A549 (cell line): ENCODE measurements at regions not wholly inside any gene's neighbourhood (a gene's known extent, or its start where the extent isn't known, plus 50 kb on each side); places are given as distances from the start of the nearest gene placed in this dataset.
"Not testable (repeated sequence)": the region's sequence is repeated elsewhere in the genome, so short reads cannot be mapped to it uniquely, and the experiment has no call there.

Experiments
- ATAC-seq, 2 experiments: fragments of 200-7000 bp in 1 of 2; fragments of >200 bp in 1 of 2; cut with Nextera tagmentation in 1 of 2; cut with Tn5 transposase in 1 of 2; 3 replicates each; pipeline versions ENCODE4 v1.8.0 to v1.9.1; 2018 to 2020; ENCODE audit warnings: mild to moderate bottlenecking in 1 of 2, moderate library complexity in 1 of 2
- CTCF ChIA-PET: fragments of 300-600 bp; sonication (Branson Sonifier 250); formaldehyde crosslinking; extraction: SDS; loops from one replicate; lab custom pipeline; 2021; ENCODE audit warnings: antibody characterized with exemption, inconsistent platforms; lab: Yijun Ruan, JAX
- POLR2A ChIA-PET: fragments of 350-600 bp; formaldehyde crosslinking; extraction: SDS; loops from one replicate; lab custom pipeline; 2021; ENCODE audit warnings: antibody characterized with exemption, inconsistent platforms; lab: Yijun Ruan, JAX
- DNase-seq, 2 experiments: peaks; one replicate each; pipeline versions ENCODE4 v3.0.0 to v3.0.0-alpha.2; 2011 to 2016; ENCODE audit warnings: low read depth in 1 of 2, low spot score in 1 of 2
- FAIRE-seq: peaks from 2 replicates; lab custom pipeline; 2011; peaks lifted over from hg19 to GRCh38; lab: Jason Lieb, UNC
- H3K27ac ChIP-seq, 2 experiments: fragments of >200 bp; sonication (Bioruptor Twin); formaldehyde crosslinking; 3 replicates each; pipeline ENCODE4 v1.5.1; 2016 to 2017
- H3K4me1 ChIP-seq: fragments of >200 bp; sonication (Bioruptor Twin); formaldehyde crosslinking; 3 replicates; pipeline ENCODE4 v1.6.1; 2016
- H3K4me2 ChIP-seq: fragments of >200 bp; sonication (Bioruptor Twin); formaldehyde crosslinking; 3 replicates; pipeline ENCODE4 v1.6.1; 2016
- H3K4me3 ChIP-seq: fragments of >200 bp; sonication (Bioruptor Twin); formaldehyde crosslinking; 3 replicates; pipeline ENCODE4 v1.5.1; 2016
- H3K9me3 ChIP-seq: fragments of >200 bp; sonication (Bioruptor Twin); formaldehyde crosslinking; 3 replicates; pipeline ENCODE4 v1.6.1; 2016
- BHLHE40 ChIP-seq: IDR thresholded peaks from 2 replicates; pipeline ENCODE4 v1.6.1; 2012; ENCODE audit warnings: low read depth, low read length, inconsistent platforms
- CBX2 ChIP-seq: fragments of 200-600 bp; sonication (generic); IDR thresholded peaks from 2 replicates; pipeline ENCODE4 v1.6.1; 2016; ENCODE audit warnings: low read depth, mild to moderate bottlenecking, borderline replicate concordance
- CHD4 ChIP-seq: fragments of 200-600 bp; sonication (generic); IDR thresholded peaks from 2 replicates; pipeline ENCODE4 v1.6.1; 2016; ENCODE audit warnings: antibody characterized with exemption, mild to moderate bottlenecking, borderline replicate concordance
- CTCF ChIP-seq: fragments of >200 bp; sonication (Bioruptor Twin); formaldehyde crosslinking; IDR thresholded peaks from 3 replicates; pipeline ENCODE4 v1.5.1; 2016
- EHF ChIP-seq: fragments of 250-450 bp; sonication (Bioruptor Pico); IDR thresholded peaks from 2 replicates; pipeline ENCODE4 v1.5.0; 2020; ENCODE audit warnings: mild to moderate bottlenecking
- EP300 ChIP-seq, 2 experiments: fragments of >200 bp; sonication (Bioruptor Twin); formaldehyde crosslinking; IDR thresholded peaks; 2 replicates in 1 of 2; 3 replicates in 1 of 2; pipeline ENCODE4 v1.6.1; 2016 to 2017
- ESRRA ChIP-seq: fragments of 150-350 bp; IDR thresholded peaks from 2 replicates; pipeline ENCODE4 v1.6.1; 2014; ENCODE audit warnings: mild to moderate bottlenecking, low read length, borderline replicate concordance
- GATA3 ChIP-seq: IDR thresholded peaks from 2 replicates; pipeline ENCODE4 v1.6.1; 2012; ENCODE audit warnings: borderline replicate concordance
- HOXA7 ChIP-seq: fragments of 250-450 bp; sonication (Bioruptor Pico); IDR thresholded peaks from 2 replicates; pipeline ENCODE4 v1.5.0; 2020; ENCODE audit warnings: mild to moderate bottlenecking, moderate library complexity
- HOXB13 ChIP-seq: fragments of 250-450 bp; sonication (Bioruptor Pico); IDR thresholded peaks from 2 replicates; pipeline ENCODE4 v1.5.0; 2020; ENCODE audit warnings: low read depth, mild to moderate bottlenecking, moderate library complexity
- HOXB5 ChIP-seq: fragments of 250-450 bp; sonication (Bioruptor Pico); IDR thresholded peaks from 2 replicates; pipeline ENCODE4 v1.5.0; 2020; ENCODE audit warnings: mild to moderate bottlenecking, moderate library complexity
- KDM1A ChIP-seq: fragments of 200-600 bp; sonication (generic); IDR thresholded peaks from 2 replicates; pipeline ENCODE4 v1.6.1; 2016; ENCODE audit warnings: low read depth, mild to moderate bottlenecking
- KDM5A ChIP-seq: fragments of 200-600 bp; sonication (generic); IDR thresholded peaks from 2 replicates; pipeline ENCODE4 v1.6.1; 2016; ENCODE audit warnings: antibody characterized with exemption, mild to moderate bottlenecking
- RARB ChIP-seq: fragments of 250-450 bp; sonication (Bioruptor Pico); IDR thresholded peaks from 2 replicates; pipeline ENCODE4 v1.8.0; 2021; ENCODE audit warnings: mild to moderate bottlenecking, moderate library complexity
- RNF2 ChIP-seq: fragments of 200-600 bp; sonication (generic); IDR thresholded peaks from 2 replicates; pipeline ENCODE4 v1.6.1; 2016; ENCODE audit warnings: low read depth, mild to moderate bottlenecking, antibody characterized with exemption, moderate library complexity, borderline replicate concordance
- ZC3H11A ChIP-seq: fragments of 450-650 bp; IDR thresholded peaks from 2 replicates; pipeline ENCODE4 v1.6.1; 2014; ENCODE audit warnings: antibody characterized with exemption, mild to moderate bottlenecking
- ZFP36 ChIP-seq: fragments of 450-650 bp; IDR thresholded peaks from 2 replicates; pipeline ENCODE4 v1.6.1; 2014; ENCODE audit warnings: borderline replicate concordance; ENCODE audit not compliant: partially characterized antibody
- WGBS: methylation state at CpG from one replicate; pipeline ENCODE4 v1.1.6; 2017; ENCODE audit errors: missing lambda C conversion rate; 5-methylcytosine and 5-hydroxymethylcytosine counted together
- TF ChIP-seq, protein P1 (sequence below): IDR thresholded peaks from 2 replicates; pipeline ENCODE4 v1.6.1; 2012; ENCODE audit warnings: low read depth, borderline replicate concordance
- TF ChIP-seq, protein P2 (sequence below): IDR thresholded peaks from 2 replicates; pipeline ENCODE4 v1.6.1; 2012
- TF ChIP-seq, protein P3 (sequence below): fragments of 250-450 bp; sonication (Bioruptor Pico); IDR thresholded peaks from 2 replicates; pipeline ENCODE4 v1.5.0; 2020; ENCODE audit warnings: low read depth, mild to moderate bottlenecking, moderate library complexity

GRCh38 chr12:27861428-27862167, 81.6 kb upstream of the MANSC4 start:
- peaks cover 4% of the 10 kb centered on the region; the same call in 1 of the 3 replicates for H3K9me3 ChIP-seq
- CTCF ChIA-PET, result interaction anchor here (2.0 kb wide), 1 partner anchor 79 kb away, joined by 6 read pairs; no protein-coding TSS in a partner anchor
- no peak overlapping the region for H3K4me2 ChIP-seq
- POLR2A ChIA-PET, result no interaction called here
- H3K27ac ChIP-seq, result no peak overlapping the region
- ATAC-seq, result no peak
- TF ChIP-seq ZC3H11A, result no peak
- no peak for TF ChIP-seq CTCF
- TF ChIP-seq CBX2, result no peak
- TF ChIP-seq, all 56 proteins: peak for 0
- DNase-seq (no peak), FAIRE-seq (no peak)
- WGBS, result 76% methylated on average over 8 of the region's 8 CpGs
- Histone ChIP-seq H3K4me3 (no peak overlapping the region), H3K4me1 (no peaks in the 10 kb centered on the region; the same call in 2 of the 3 replicates)

- H3K27ac ChIP-seq, result no peak overlapping the region
- no peak for TF ChIP-seq BHLHE40
- TF ChIP-seq ESRRA, result no peak
- TF ChIP-seq EHF (CRISPR knock-in tag), result no peak
- no peak for TF ChIP-seq RARB (CRISPR knock-in tag)
- TF ChIP-seq, protein P1, sequence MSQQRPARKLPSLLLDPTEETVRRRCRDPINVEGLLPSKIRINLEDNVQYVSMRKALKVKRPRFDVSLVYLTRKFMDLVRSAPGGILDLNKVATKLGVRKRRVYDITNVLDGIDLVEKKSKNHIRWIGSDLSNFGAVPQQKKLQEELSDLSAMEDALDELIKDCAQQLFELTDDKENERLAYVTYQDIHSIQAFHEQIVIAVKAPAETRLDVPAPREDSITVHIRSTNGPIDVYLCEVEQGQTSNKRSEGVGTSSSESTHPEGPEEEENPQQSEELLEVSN, result no peak
- TF ChIP-seq KDM5A, result no peak
- no peak for TF ChIP-seq CHD4
- TF ChIP-seq, protein P2, sequence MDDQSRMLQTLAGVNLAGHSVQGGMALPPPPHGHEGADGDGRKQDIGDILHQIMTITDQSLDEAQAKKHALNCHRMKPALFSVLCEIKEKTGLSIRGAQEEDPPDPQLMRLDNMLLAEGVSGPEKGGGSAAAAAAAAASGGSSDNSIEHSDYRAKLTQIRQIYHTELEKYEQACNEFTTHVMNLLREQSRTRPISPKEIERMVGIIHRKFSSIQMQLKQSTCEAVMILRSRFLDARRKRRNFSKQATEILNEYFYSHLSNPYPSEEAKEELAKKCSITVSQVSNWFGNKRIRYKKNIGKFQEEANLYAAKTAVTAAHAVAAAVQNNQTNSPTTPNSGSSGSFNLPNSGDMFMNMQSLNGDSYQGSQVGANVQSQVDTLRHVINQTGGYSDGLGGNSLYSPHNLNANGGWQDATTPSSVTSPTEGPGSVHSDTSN, result no peak
- TF ChIP-seq ZFP36, result no peak
- no peak for TF ChIP-seq EP300 (IDR thresholded peaks at IDR 0.05)
- TF ChIP-seq KDM1A, result no peak
- TF ChIP-seq HOXB5 (CRISPR knock-in tag), result no peak
- TF ChIP-seq GATA3, result no peak
- TF ChIP-seq RNF2, result no peak
- TF ChIP-seq HOXA7 (CRISPR knock-in tag), result no peak
- no peak for TF ChIP-seq HOXB13 (CRISPR knock-in tag)
- TF ChIP-seq, protein P3, sequence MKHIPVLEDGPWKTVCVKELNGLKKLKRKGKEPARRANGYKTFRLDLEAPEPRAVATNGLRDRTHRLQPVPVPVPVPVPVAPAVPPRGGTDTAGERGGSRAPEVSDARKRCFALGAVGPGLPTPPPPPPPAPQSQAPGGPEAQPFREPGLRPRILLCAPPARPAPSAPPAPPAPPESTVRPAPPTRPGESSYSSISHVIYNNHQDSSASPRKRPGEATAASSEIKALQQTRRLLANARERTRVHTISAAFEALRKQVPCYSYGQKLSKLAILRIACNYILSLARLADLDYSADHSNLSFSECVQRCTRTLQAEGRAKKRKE (CRISPR knock-in tag), result no peak
- ATAC-seq (peak; percentile 13 to 36; a peak in 1 of 6 replicates), FAIRE-seq (no peak), DNase-seq (no peak)
- WGBS, result 56% methylated on average over 4 of the region's 4 CpGs
- H3K4me1 ChIP-seq, result no peaks in the 10 kb centered on the region
- H3K4me3 ChIP-seq, result no peak overlapping the region
- H3K9me3 ChIP-seq, result peaks cover 4% of the 10 kb centered on the region; the same call in 1 of the 3 replicates
- no peak overlapping the region for H3K4me2 ChIP-seq
- POLR2A ChIA-PET, result no interaction called here
- CTCF ChIA-PET, result no interaction called here
Measured at GRCh38 chr12:27859648-27860047, 79.6 kb upstream of the MANSC4 start.

- DNase-seq, H3K4me2 ChIP-seq, ATAC-seq, H3K27ac ChIP-seq, FAIRE-seq, H3K4me1 ChIP-seq, POLR2A ChIA-PET, H3K4me3 ChIP-seq, H3K9me3 ChIP-seq: not testable (repeated sequence)
- CTCF ChIA-PET, result interaction anchor here (1.5 kb wide), 1 partner anchor 35 kb away, joined by 3 read pairs; no protein-coding TSS in a partner anchor
Measured at GRCh38 chr12:27857006-27857405, 77.0 kb upstream of the MANSC4 start.
